Skeletal muscle tissue (tissue), 3 donors: ENCODE measurements at regions not wholly inside any gene's neighbourhood (a gene's known extent, or its start where the extent isn't known, plus 50 kb on each side); places are given as distances from the start of the nearest gene placed in this dataset.

Experiments
- H3K27ac ChIP-seq: one replicate; pipeline ENCODE4 v1.7.0; 2013; ENCODE audit warnings: mild to moderate bottlenecking, low read depth, low read length, inconsistent platforms
- H3K27me3 ChIP-seq, 3 donors: one replicate each; pipeline ENCODE4 v1.7.0; 2013; ENCODE audit warnings: low read length in 3 of 3; ENCODE audit not compliant: control insufficient read depth in 3 of 3, insufficient read depth in 3 of 3
- H3K36me3 ChIP-seq, 3 donors: one replicate each; pipeline ENCODE4 v1.7.0; 2013; ENCODE audit warnings: low read length in 3 of 3; ENCODE audit not compliant: control insufficient read depth in 3 of 3, insufficient read depth in 3 of 3
- H3K4me1 ChIP-seq, 3 donors: one replicate each; pipeline ENCODE4 v1.7.0; 2013; ENCODE audit warnings: low read length in 3 of 3, mild to moderate bottlenecking in 3 of 3; ENCODE audit not compliant: control insufficient read depth in 3 of 3, insufficient read depth in 3 of 3
- H3K4me3 ChIP-seq, 3 donors: one replicate each; pipeline ENCODE4 v1.7.0; 2013; ENCODE audit warnings: low read length in 3 of 3
- H3K9ac ChIP-seq, 3 donors: one replicate each; pipeline ENCODE4 v1.7.0; 2013; ENCODE audit warnings: low read length in 3 of 3, mild to moderate bottlenecking in 3 of 3, moderate library complexity in 2 of 3, low read depth in 1 of 3
- H3K9me3 ChIP-seq, 3 donors: one replicate each; pipeline ENCODE4 v1.7.0; 2013; ENCODE audit warnings: low read length in 3 of 3; ENCODE audit not compliant: control insufficient read depth in 3 of 3
- donor health status: Osteomylitis.

DNA sequence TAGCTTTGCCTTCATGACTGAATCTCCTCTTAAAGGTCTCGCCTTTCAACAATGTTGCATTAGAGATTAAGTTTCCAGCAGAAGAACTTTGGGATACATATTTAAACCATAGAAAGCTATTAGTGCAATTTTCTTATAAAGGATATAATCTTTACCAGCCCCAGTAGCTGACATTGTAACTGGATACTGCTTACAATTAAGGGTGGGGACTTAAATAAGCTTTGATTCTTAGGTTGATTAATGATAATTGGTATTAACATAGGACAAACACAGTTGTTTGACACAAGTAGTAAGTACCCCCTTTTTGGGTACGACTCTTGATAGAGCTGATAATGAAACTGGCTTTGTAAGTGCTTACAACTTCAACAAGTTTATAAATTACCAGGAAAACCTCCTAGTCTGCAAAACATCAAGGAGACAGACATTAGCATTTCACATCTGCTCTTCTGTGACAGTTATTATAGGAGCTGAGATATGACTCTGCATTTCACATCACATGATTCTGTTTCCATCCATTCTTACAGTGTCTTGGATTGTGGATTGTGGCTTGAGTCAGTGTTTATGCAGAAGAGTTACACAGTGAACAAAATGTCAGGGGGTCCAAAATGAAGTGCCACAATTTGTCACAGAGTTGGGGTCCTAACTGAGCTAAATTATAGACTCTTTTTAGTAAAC, 249.1 kb upstream of the E2F7 start:
- Histone ChIP-seq H3K9me3 (no peaks in the 10 kb centered on the region), H3K9ac (no peak overlapping the region), H3K36me3 (no peaks in the 10 kb centered on the region), H3K27me3 (no peaks in the 10 kb centered on the region), H3K4me1 (no peaks in the 10 kb centered on the region), H3K4me3 (no peak overlapping the region), H3K27ac (no peak overlapping the region)

- no peaks in the 10 kb centered on the region for H3K4me1 ChIP-seq
- H3K4me3 ChIP-seq, result no peak overlapping the region
- no peaks in the 10 kb centered on the region for H3K9me3 ChIP-seq
- no peak overlapping the region for H3K9ac ChIP-seq
- no peak overlapping the region for H3K27ac ChIP-seq
- no peaks in the 10 kb centered on the region for H3K27me3 ChIP-seq
- H3K36me3 ChIP-seq, result no peaks in the 10 kb centered on the region
Measured at GRCh38 chr12:77308056-77308455, 242.7 kb upstream of the E2F7 start.

GRCh38 chr12:77300811-77301210, 235.4 kb upstream of the E2F7 start:
- Histone ChIP-seq H3K27me3 (no peaks in the 10 kb centered on the region), H3K9ac (no peak overlapping the region), H3K4me1 (no peaks in the 10 kb centered on the region), H3K4me3 (no peak overlapping the region), H3K36me3 (no peaks in the 10 kb centered on the region), H3K9me3 (no peaks in the 10 kb centered on the region), H3K27ac (no peak overlapping the region)

DNA sequence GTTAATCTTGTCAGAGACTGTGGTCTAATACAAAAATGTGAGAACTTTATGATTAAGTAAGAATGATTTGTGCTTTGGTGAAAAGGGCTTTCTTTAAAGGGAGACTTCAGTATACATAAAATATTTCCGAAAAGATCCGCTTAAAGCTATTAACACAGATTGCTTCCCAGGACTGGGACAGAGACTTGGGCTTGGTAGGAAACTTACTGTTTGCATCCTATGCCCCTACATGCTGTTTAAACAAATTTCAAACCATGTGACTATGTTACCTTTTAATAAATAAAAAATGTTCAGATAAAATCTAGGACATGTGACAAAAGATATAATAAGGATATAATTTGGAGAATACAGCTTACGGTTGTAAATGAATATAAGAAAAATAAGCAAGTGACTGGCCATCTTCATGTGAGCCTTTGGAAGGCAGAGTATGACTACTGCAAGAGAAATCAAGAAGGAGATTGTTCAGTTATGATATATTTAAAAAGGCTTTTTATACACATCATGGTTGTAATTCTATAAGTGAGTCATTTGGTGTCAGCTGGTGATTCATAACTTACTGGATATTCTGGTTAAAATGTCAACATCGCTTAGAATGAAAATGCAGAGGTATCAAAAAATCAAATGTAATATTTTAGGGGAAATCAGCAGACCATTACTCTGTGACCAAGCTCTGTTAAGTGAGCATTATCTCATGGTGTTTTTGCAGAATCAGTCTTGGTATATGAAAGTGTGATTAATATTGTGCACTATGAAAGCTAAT, 234.7 kb upstream of the E2F7 start:
- Histone ChIP-seq H3K4me1 (no peaks in the 10 kb centered on the region), H3K9ac (no peak overlapping the region), H3K9me3 (no peaks in the 10 kb centered on the region), H3K27ac (no peak overlapping the region), H3K27me3 (no peaks in the 10 kb centered on the region), H3K4me3 (no peak overlapping the region), H3K36me3 (no peaks in the 10 kb centered on the region)

DNA sequence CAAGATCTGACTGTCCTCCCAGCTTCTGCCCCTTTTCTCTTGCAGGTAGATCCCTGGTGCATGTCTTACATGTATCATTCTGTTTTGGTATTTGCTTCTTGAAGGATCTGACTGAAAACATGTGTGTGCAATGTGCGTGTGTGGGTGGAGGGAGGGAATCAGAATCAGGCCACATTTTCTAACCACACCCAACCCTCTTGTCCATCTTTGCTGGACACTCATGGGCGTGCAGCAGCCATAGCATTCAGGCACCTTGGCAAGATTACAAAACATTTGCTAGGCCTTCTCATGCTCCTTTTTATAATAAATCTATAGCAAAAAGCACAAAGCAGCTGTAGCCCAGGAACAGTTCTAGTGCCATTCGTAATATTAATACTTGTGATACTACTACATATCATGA, 233.6 kb upstream of the E2F7 start:
- H3K36me3 ChIP-seq, result no peaks in the 10 kb centered on the region
- H3K4me3 ChIP-seq, result no peak overlapping the region
- no peaks in the 10 kb centered on the region for H3K4me1 ChIP-seq
- no peaks in the 10 kb centered on the region for H3K9me3 ChIP-seq
- no peak overlapping the region for H3K9ac ChIP-seq
- no peak overlapping the region for H3K27ac ChIP-seq
- H3K27me3 ChIP-seq, result no peaks in the 10 kb centered on the region

- H3K4me1 ChIP-seq, result no peaks in the 10 kb centered on the region
- H3K36me3 ChIP-seq, result no peaks in the 10 kb centered on the region
- H3K4me3 ChIP-seq, result no peak overlapping the region
- H3K9me3 ChIP-seq, result no peaks in the 10 kb centered on the region
- H3K9ac ChIP-seq, result no peak overlapping the region
- H3K27me3 ChIP-seq, result no peaks in the 10 kb centered on the region
- no peak overlapping the region for H3K27ac ChIP-seq
Measured at GRCh38 chr12:77294016-77294415, 228.6 kb upstream of the E2F7 start.

- Histone ChIP-seq H3K36me3 (no peaks in the 10 kb centered on the region), H3K4me3 (no peak overlapping the region), H3K9me3 (no peaks in the 10 kb centered on the region)
Measured at GRCh38 chr12:77274926-77275325, 209.6 kb upstream of the E2F7 start.

GRCh38 chr12:77273898-77274297, 208.5 kb upstream of the E2F7 start:
- H3K27me3 ChIP-seq, result no peaks in the 10 kb centered on the region
- H3K4me1 ChIP-seq, result no peaks in the 10 kb centered on the region
- H3K36me3 ChIP-seq, result no peaks in the 10 kb centered on the region
- no peak overlapping the region for H3K27ac ChIP-seq
- H3K9ac ChIP-seq, result no peak overlapping the region
- no peaks in the 10 kb centered on the region for H3K9me3 ChIP-seq
- H3K4me3 ChIP-seq, result no peak overlapping the region

More at GRCh38 chr12:77274926-77275325, 209.6 kb upstream of the E2F7 start:
- Histone ChIP-seq H3K9ac (no peak overlapping the region), H3K27me3 (no peaks in the 10 kb centered on the region), H3K27ac (no peak overlapping the region), H3K4me1 (no peaks in the 10 kb centered on the region)

GRCh38 chr12:77256956-77257355, 191.6 kb upstream of the E2F7 start:
- Histone ChIP-seq H3K9me3 (no peaks in the 10 kb centered on the region), H3K27me3 (no peaks in the 10 kb centered on the region), H3K36me3 (no peaks in the 10 kb centered on the region), H3K4me1 (no peaks in the 10 kb centered on the region), H3K4me3 (no peak overlapping the region), H3K9ac (no peak overlapping the region), H3K27ac (no peak overlapping the region)

DNA sequence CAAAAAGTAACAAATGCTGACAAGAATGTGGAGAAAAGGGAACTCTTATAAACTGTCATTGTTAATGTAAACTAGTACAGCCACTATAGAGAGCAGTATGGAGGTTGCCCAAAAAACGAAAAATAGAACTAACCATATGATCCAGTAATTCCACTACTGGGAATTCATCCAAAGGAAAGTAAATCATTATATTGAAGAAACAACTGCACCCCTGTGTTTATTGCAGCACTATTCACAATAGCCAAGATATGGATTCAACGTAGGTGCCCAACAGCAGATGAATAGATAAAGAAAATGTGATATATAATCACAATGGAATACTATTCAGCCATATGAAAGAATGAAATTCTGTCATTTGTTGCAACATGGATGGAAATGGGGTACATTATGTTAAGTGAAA, 188.0 kb upstream of the E2F7 start:
- H3K9ac ChIP-seq, result no peak overlapping the region
- no peak overlapping the region for H3K27ac ChIP-seq
- no peaks in the 10 kb centered on the region for H3K27me3 ChIP-seq
- H3K9me3 ChIP-seq, result no peaks in the 10 kb centered on the region
- H3K4me3 ChIP-seq, result no peak overlapping the region
- H3K4me1 ChIP-seq, result no peaks in the 10 kb centered on the region
- no peaks in the 10 kb centered on the region for H3K36me3 ChIP-seq
